ENCODE measurements at regions not wholly inside any gene's neighbourhood (a gene's known extent, or its start where the extent isn't known, plus 50 kb on each side); places are given as distances from the start of the nearest gene placed in this dataset.
A peak's percentile ranks its signal among the peaks of the same experiment; 100 is the strongest.

GRCh38 chr17:73840829-73841228 is 196.6 kb upstream of the SDK2 start:
- no peak for DNase-seq
- Histone ChIP-seq H3K56ac (ENCODE audit: low read length) (no peak overlapping the region), H3K9ac (ENCODE audit: low read length) (no peak overlapping the region), H4K8ac (ENCODE audit: low read depth, low read length) (no peak overlapping the region), H3K4ac (ENCODE audit: low read depth, low read length) (no peak overlapping the region), H2BK5ac (ENCODE audit: low read length) (no peak overlapping the region), H3K23ac (ENCODE audit: low read length) (no peak overlapping the region), H3K18ac (ENCODE audit: low read length) (no peak overlapping the region), H3K79me2 (ENCODE audit: control insufficient read depth, insufficient read depth, low read length) (no peaks in the 10 kb centered on the region), H3K4me2 (ENCODE audit: low read length) (no peak overlapping the region), H2BK120ac (ENCODE audit: low read depth, low read length) (no peak overlapping the region), H3K27me3 (ENCODE audit: insufficient read depth, low read length, poor library complexity) (no peaks in the 10 kb centered on the region), H3K4me1 (ENCODE audit: control insufficient read depth, low read depth, low read length) (no peaks in the 10 kb centered on the region), H3K79me1 (ENCODE audit: low read length) (no peaks in the 10 kb centered on the region), H3K27ac (ENCODE audit: low read depth, low read length) (no peak overlapping the region), H3K4me3 (ENCODE audit: low read length) (no peak overlapping the region), H3K36me3 (ENCODE audit: control insufficient read depth, insufficient read depth, low read length) (no peaks in the 10 kb centered on the region), H2BK15ac (replicated peaks; ENCODE audit: low read depth) (no peak overlapping the region), H2AK5ac (ENCODE audit: low read length) (no peak overlapping the region), H4K5ac (ENCODE audit: low read length) (no peak overlapping the region)
- WGBS (ENCODE audit: extremely low coverage, insufficient coverage, low lambda C conversion rate), result no CpG with 5 or more reads among the region's 1 CpG

DNA sequence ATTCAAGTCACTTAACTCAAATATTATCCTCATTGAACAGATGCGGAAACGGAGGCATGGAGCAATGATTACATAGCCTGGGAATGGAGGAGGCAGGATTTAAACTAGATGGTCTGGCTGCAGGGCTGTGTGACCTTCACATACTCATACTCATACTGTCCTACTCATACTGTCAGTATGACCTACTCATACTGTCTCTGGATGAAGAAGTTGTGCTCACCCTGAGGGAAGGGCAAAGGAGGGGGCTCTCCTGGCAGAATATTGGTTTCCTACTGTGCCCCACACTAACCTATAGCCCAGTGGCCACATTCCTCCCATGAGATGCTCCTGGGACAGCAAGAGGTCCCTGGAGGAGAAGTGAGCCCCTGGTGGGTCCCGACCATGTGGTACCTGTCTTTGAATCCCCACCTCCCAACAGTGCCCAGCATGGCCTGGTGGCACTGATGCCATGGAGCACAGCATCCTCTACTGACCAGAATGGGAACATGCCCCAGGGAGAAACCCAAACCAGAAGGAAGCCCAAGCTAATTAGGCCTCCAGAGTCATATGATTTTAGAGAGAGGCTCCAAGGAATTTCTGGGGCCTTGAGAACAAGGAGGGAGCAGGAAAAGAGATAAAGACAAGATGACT is 197.3 kb upstream of the SDK2 start:
- H3K27ac ChIP-seq (ENCODE audit: low read depth, low read length), result no peak overlapping the region
- H2BK120ac ChIP-seq (ENCODE audit: low read depth, low read length), result no peak overlapping the region
- H3K36me3 ChIP-seq (ENCODE audit: control insufficient read depth, insufficient read depth, low read length), result no peaks in the 10 kb centered on the region
- H3K56ac ChIP-seq (ENCODE audit: low read length), result no peak overlapping the region
- no peak overlapping the region for H3K4me3 ChIP-seq (ENCODE audit: low read length)
- no peak overlapping the region for H3K4ac ChIP-seq (ENCODE audit: low read depth, low read length)
- H2BK15ac ChIP-seq (replicated peaks; ENCODE audit: low read depth), result no peak overlapping the region
- H2AK5ac ChIP-seq (ENCODE audit: low read length), result no peak overlapping the region
- no peaks in the 10 kb centered on the region for H3K79me1 ChIP-seq (ENCODE audit: low read length)
- H4K8ac ChIP-seq (ENCODE audit: low read depth, low read length), result no peak overlapping the region
- H3K27me3 ChIP-seq (ENCODE audit: insufficient read depth, low read length, poor library complexity), result no peaks in the 10 kb centered on the region
- no peak overlapping the region for H4K5ac ChIP-seq (ENCODE audit: low read length)
- H3K23ac ChIP-seq (ENCODE audit: low read length), result no peak overlapping the region
- no peak overlapping the region for H2BK5ac ChIP-seq (ENCODE audit: low read length)
- no peak overlapping the region for H3K18ac ChIP-seq (ENCODE audit: low read length)
- no peaks in the 10 kb centered on the region for H3K4me1 ChIP-seq (ENCODE audit: control insufficient read depth, low read depth, low read length)
- H3K79me2 ChIP-seq (ENCODE audit: control insufficient read depth, insufficient read depth, low read length), result no peaks in the 10 kb centered on the region
- H3K9ac ChIP-seq (ENCODE audit: low read length), result no peak overlapping the region
- no peak overlapping the region for H3K4me2 ChIP-seq (ENCODE audit: low read length)
- no CpG with 5 or more reads among the region's 3 CpGs for WGBS (ENCODE audit: extremely low coverage, insufficient coverage, low lambda C conversion rate)
- peak; percentile 71 for DNase-seq

DNA sequence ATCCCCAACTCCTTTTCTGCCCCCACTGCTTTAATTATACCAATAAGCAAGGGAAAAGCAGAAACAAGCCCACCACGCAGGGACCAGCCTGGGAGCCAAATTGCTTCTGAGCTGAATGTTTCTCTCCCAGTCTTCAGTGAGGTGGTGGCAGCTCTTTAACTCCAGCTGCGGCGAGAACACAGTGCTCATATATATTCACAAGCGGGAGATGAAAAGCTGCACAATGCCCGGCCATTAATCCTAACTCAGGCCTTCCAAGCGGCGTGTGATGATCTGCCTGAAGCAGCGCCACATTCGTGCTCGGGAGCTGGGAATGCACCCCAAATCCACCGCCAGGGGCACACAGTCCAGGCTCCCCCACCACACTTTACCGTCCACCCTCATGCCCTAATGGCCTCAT is 203.7 kb upstream of the SDK2 start:
- H2BK120ac ChIP-seq (ENCODE audit: low read depth, low read length), result no peak overlapping the region
- no peaks in the 10 kb centered on the region for H3K27me3 ChIP-seq (ENCODE audit: insufficient read depth, low read length, poor library complexity)
- H3K79me2 ChIP-seq (ENCODE audit: control insufficient read depth, insufficient read depth, low read length), result no peaks in the 10 kb centered on the region
- no peaks in the 10 kb centered on the region for H3K4me1 ChIP-seq (ENCODE audit: control insufficient read depth, low read depth, low read length)
- no peak overlapping the region for H4K8ac ChIP-seq (ENCODE audit: low read depth, low read length)
- no peak overlapping the region for H3K27ac ChIP-seq (ENCODE audit: low read depth, low read length)
- no peak for DNase-seq
- no peaks in the 10 kb centered on the region for H3K36me3 ChIP-seq (ENCODE audit: control insufficient read depth, insufficient read depth, low read length)
- no peak overlapping the region for H3K4ac ChIP-seq (ENCODE audit: low read depth, low read length)
- H4K5ac ChIP-seq (ENCODE audit: low read length), result no peak overlapping the region
- no peak overlapping the region for H2BK5ac ChIP-seq (ENCODE audit: low read length)
- H2AK5ac ChIP-seq (ENCODE audit: low read length), result no peak overlapping the region
- no peak overlapping the region for H3K18ac ChIP-seq (ENCODE audit: low read length)
- H2BK15ac ChIP-seq (replicated peaks; ENCODE audit: low read depth), result no peak overlapping the region
- no CpG with 5 or more reads among the region's 12 CpGs for WGBS (ENCODE audit: extremely low coverage, insufficient coverage, low lambda C conversion rate)
- no peak overlapping the region for H3K4me3 ChIP-seq (ENCODE audit: low read length)
- H3K4me2 ChIP-seq (ENCODE audit: low read length), result no peak overlapping the region
- H3K79me1 ChIP-seq (ENCODE audit: low read length), result no peaks in the 10 kb centered on the region
- no peak overlapping the region for H3K23ac ChIP-seq (ENCODE audit: low read length)
- H3K9ac ChIP-seq (ENCODE audit: low read length), result no peak overlapping the region
- no peak overlapping the region for H3K56ac ChIP-seq (ENCODE audit: low read length)

DNA sequence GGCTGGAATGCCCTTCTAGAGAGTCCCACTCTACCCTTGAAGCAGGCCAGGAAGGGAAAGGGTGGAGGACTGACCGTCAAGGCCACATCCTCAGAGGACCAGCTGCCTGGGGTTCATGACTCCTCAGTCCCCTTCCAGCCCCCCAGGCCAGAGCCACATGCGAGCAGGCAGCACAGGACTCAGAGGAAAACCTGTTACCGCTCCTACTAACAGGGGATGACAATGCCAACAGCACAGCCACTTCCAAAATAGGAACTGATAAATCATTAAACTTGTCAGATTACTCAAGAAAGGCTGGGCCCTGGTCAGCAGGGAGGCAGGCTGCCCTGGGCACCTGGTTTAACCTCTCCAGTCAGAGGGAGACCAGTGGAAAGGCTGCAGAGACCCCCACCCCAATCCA is 206.2 kb upstream of the SDK2 start:
- H4K8ac ChIP-seq (ENCODE audit: low read depth, low read length), result no peak overlapping the region
- no peak overlapping the region for H3K18ac ChIP-seq (ENCODE audit: low read length)
- no peak overlapping the region for H3K9ac ChIP-seq (ENCODE audit: low read length)
- no peak overlapping the region for H2BK120ac ChIP-seq (ENCODE audit: low read depth, low read length)
- H3K79me1 ChIP-seq (ENCODE audit: low read length), result no peaks in the 10 kb centered on the region
- H3K56ac ChIP-seq (ENCODE audit: low read length), result no peak overlapping the region
- H4K5ac ChIP-seq (ENCODE audit: low read length), result no peak overlapping the region
- H3K23ac ChIP-seq (ENCODE audit: low read length), result no peak overlapping the region
- DNase-seq, result no peak
- no peak overlapping the region for H2BK5ac ChIP-seq (ENCODE audit: low read length)
- H2BK15ac ChIP-seq (replicated peaks; ENCODE audit: low read depth), result no peak overlapping the region
- H3K4me3 ChIP-seq (ENCODE audit: low read length), result no peak overlapping the region
- H3K4ac ChIP-seq (ENCODE audit: low read depth, low read length), result no peak overlapping the region
- H3K36me3 ChIP-seq (ENCODE audit: control insufficient read depth, insufficient read depth, low read length), result no peaks in the 10 kb centered on the region
- no peaks in the 10 kb centered on the region for H3K27me3 ChIP-seq (ENCODE audit: insufficient read depth, low read length, poor library complexity)
- no peak overlapping the region for H3K4me2 ChIP-seq (ENCODE audit: low read length)
- no CpG with 5 or more reads among the region's 3 CpGs for WGBS (ENCODE audit: extremely low coverage, insufficient coverage, low lambda C conversion rate)
- no peaks in the 10 kb centered on the region for H3K79me2 ChIP-seq (ENCODE audit: control insufficient read depth, insufficient read depth, low read length)
- no peak overlapping the region for H2AK5ac ChIP-seq (ENCODE audit: low read length)
- no peaks in the 10 kb centered on the region for H3K4me1 ChIP-seq (ENCODE audit: control insufficient read depth, low read depth, low read length)
- no peak overlapping the region for H3K27ac ChIP-seq (ENCODE audit: low read depth, low read length)

- no peak overlapping the region for H3K27ac ChIP-seq (ENCODE audit: low read depth, low read length)
- H3K23ac ChIP-seq (ENCODE audit: low read length), result no peak overlapping the region
- H2BK15ac ChIP-seq (replicated peaks; ENCODE audit: low read depth), result no peak overlapping the region
- H3K79me1 ChIP-seq (ENCODE audit: low read length), result no peaks in the 10 kb centered on the region
- no peak overlapping the region for H3K56ac ChIP-seq (ENCODE audit: low read length)
- H3K27me3 ChIP-seq (ENCODE audit: insufficient read depth, low read length, poor library complexity), result no peaks in the 10 kb centered on the region
- H4K8ac ChIP-seq (ENCODE audit: low read depth, low read length), result no peak overlapping the region
- H3K4me3 ChIP-seq (ENCODE audit: low read length), result no peak overlapping the region
- H2BK5ac ChIP-seq (ENCODE audit: low read length), result no peak overlapping the region
- H3K4me2 ChIP-seq (ENCODE audit: low read length), result no peak overlapping the region
- H2BK120ac ChIP-seq (ENCODE audit: low read depth, low read length), result no peak overlapping the region
- H3K9ac ChIP-seq (ENCODE audit: low read length), result no peak overlapping the region
- H3K4ac ChIP-seq (ENCODE audit: low read depth, low read length), result no peak overlapping the region
- no peak overlapping the region for H4K5ac ChIP-seq (ENCODE audit: low read length)
- no peaks in the 10 kb centered on the region for H3K36me3 ChIP-seq (ENCODE audit: control insufficient read depth, insufficient read depth, low read length)
- no peaks in the 10 kb centered on the region for H3K79me2 ChIP-seq (ENCODE audit: control insufficient read depth, insufficient read depth, low read length)
- no peak overlapping the region for H3K18ac ChIP-seq (ENCODE audit: low read length)
- H3K4me1 ChIP-seq (ENCODE audit: control insufficient read depth, low read depth, low read length), result no peaks in the 10 kb centered on the region
- H2AK5ac ChIP-seq (ENCODE audit: low read length), result no peak overlapping the region
- WGBS (ENCODE audit: extremely low coverage, insufficient coverage, low lambda C conversion rate), result no CpG with 5 or more reads among the region's 2 CpGs
- DNase-seq, result no peak
Observed at GRCh38 chr17:73851091-73851490, 206.8 kb upstream of the SDK2 start.

- Histone ChIP-seq H3K4me2 (ENCODE audit: low read length) (no peak overlapping the region), H2BK120ac (ENCODE audit: low read depth, low read length) (no peak overlapping the region), H3K27ac (ENCODE audit: low read depth, low read length) (no peak overlapping the region), H4K8ac (ENCODE audit: low read depth, low read length) (no peak overlapping the region), H3K18ac (ENCODE audit: low read length) (no peak overlapping the region), H3K56ac (ENCODE audit: low read length) (no peak overlapping the region), H3K4me3 (ENCODE audit: low read length) (no peak overlapping the region), H2BK5ac (ENCODE audit: low read length) (no peak overlapping the region), H3K4me1 (ENCODE audit: control insufficient read depth, low read depth, low read length) (no peaks in the 10 kb centered on the region), H3K36me3 (ENCODE audit: control insufficient read depth, insufficient read depth, low read length) (no peaks in the 10 kb centered on the region), H2BK15ac (replicated peaks; ENCODE audit: low read depth) (no peak overlapping the region), H3K23ac (ENCODE audit: low read length) (no peak overlapping the region), H3K27me3 (ENCODE audit: insufficient read depth, low read length, poor library complexity) (no peaks in the 10 kb centered on the region), H3K4ac (ENCODE audit: low read depth, low read length) (no peak overlapping the region), H4K5ac (ENCODE audit: low read length) (no peak overlapping the region), H3K9ac (ENCODE audit: low read length) (no peak overlapping the region), H3K79me1 (ENCODE audit: low read length) (no peaks in the 10 kb centered on the region), H3K79me2 (ENCODE audit: control insufficient read depth, insufficient read depth, low read length) (no peaks in the 10 kb centered on the region), H2AK5ac (ENCODE audit: low read length) (no peak overlapping the region)
- no CpG with 5 or more reads among the region's 2 CpGs for WGBS (ENCODE audit: extremely low coverage, insufficient coverage, low lambda C conversion rate)
- no peak for DNase-seq
Observed at GRCh38 chr17:73851921-73852320, 207.7 kb upstream of the SDK2 start.

Data from mesendoderm (in vitro differentiated cells).